22Rv1 (cell line): ENCODE measurements at regions not wholly inside any gene's neighbourhood (a gene's known extent, or its start where the extent isn't known, plus 50 kb on each side); places are given as distances from the start of the nearest gene placed in this dataset.

Experiments
- ZFX ChIP-seq: fragments of 450-650 bp; IDR thresholded peaks from 2 replicates; pipeline ENCODE4 v1.6.1; 2017; ENCODE audit warnings: antibody characterized with exemption, borderline replicate concordance
- TF ChIP-seq, protein P1 (sequence below): fragments of 450-650 bp; IDR thresholded peaks from 2 replicates; pipeline ENCODE4 v1.5.1; 2017; ENCODE audit warnings: mild to moderate bottlenecking

DNA sequence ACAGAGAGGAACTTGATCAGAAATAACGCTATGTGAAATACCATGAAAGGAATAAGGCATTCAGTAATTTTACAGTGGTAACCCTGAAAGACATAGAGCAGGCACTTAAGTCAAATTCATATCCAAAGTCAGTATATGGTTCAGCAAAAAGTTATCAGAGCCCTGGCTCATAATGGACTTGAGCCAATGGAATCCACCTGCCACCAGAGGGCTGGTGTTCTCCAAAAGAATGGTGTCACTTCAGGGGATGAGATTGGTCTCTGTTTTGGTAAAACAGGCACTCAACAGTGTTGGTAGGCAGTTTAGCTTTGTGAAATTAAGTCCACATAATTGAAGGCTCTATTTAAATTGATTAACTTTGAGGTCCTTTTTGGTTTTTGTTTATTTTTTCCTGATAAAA, 93.9 kb downstream of the LIG4 start:
- TF ChIP-seq, protein P1, sequence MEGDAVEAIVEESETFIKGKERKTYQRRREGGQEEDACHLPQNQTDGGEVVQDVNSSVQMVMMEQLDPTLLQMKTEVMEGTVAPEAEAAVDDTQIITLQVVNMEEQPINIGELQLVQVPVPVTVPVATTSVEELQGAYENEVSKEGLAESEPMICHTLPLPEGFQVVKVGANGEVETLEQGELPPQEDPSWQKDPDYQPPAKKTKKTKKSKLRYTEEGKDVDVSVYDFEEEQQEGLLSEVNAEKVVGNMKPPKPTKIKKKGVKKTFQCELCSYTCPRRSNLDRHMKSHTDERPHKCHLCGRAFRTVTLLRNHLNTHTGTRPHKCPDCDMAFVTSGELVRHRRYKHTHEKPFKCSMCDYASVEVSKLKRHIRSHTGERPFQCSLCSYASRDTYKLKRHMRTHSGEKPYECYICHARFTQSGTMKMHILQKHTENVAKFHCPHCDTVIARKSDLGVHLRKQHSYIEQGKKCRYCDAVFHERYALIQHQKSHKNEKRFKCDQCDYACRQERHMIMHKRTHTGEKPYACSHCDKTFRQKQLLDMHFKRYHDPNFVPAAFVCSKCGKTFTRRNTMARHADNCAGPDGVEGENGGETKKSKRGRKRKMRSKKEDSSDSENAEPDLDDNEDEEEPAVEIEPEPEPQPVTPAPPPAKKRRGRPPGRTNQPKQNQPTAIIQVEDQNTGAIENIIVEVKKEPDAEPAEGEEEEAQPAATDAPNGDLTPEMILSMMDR: no peak
- no peak for TF ChIP-seq ZFX
